B cell (primary cell): ENCODE measurements at regions not wholly inside any gene's neighbourhood (a gene's known extent, or its start where the extent isn't known, plus 50 kb on each side); places are given as distances from the start of the nearest gene placed in this dataset.

Experiments used
- ATAC-seq: fragments of 200-7000 bp; cut with Tn5 transposase; one replicate; pipeline ENCODE4 v1.10.0; 2021; ENCODE audit warnings: low read depth, mild to moderate bottlenecking, moderate number of reproducible peaks, moderate library complexity
- CTCF ChIA-PET: fragments of 350-600 bp; sonication (Branson Sonifier 250); formaldehyde crosslinking; loops from one replicate; lab custom pipeline; 2021; ENCODE audit warnings: antibody characterized with exemption, inconsistent platforms; lab: Charles Lee
- POLR2A ChIA-PET: fragments of 350-600 bp; sonication (Branson Sonifier 250); formaldehyde crosslinking; loops from one replicate; lab custom pipeline; 2021; ENCODE audit warnings: antibody characterized with exemption; lab: Charles Lee
- DNase-seq: peaks from one replicate; pipeline ENCODE4 v3.0.0; 2013
- H2AFZ ChIP-seq: 2 replicates; pipeline ENCODE4 v1.6.1; 2012; ENCODE audit warnings: mild to moderate bottlenecking, low read depth, low read length; ENCODE audit not compliant: insufficient read depth, poor library complexity, severe bottlenecking
- H3K27ac ChIP-seq, 2 donors: 1 replicate in 1 of 2; 2 replicates in 1 of 2; pipeline ENCODE4 v1.5.1; 2012 to 2013; ENCODE audit warnings: low read length in 2 of 2, mild to moderate bottlenecking in 2 of 2, moderate library complexity in 1 of 2
- H3K27me3 ChIP-seq, 4 experiments: fragments of 200-600 bp in 1 of 4; sonication (generic) in 1 of 4; replicated peaks in 1 of 4; 1 replicate in 2 of 4; 2 replicates in 2 of 4; pipeline versions ENCODE4 v1.6.1 to v1.7.0; 2013 to 2016; ENCODE audit warnings: low read length in 3 of 4, mild to moderate bottlenecking in 2 of 4, mixed read lengths in 1 of 4, moderate library complexity in 1 of 4; ENCODE audit not compliant: insufficient read depth in 4 of 4, control insufficient read depth in 3 of 4; ENCODE audit errors: control extremely low read depth in 1 of 4
- H3K36me3 ChIP-seq, 2 experiments: replicated peaks in 1 of 2; 1 replicate in 1 of 2; 2 replicates in 1 of 2; pipeline versions ENCODE4 v1.6.1 to v1.7.1; 2013; ENCODE audit warnings: low read length in 1 of 2; ENCODE audit not compliant: insufficient read depth in 2 of 2, control insufficient read depth in 1 of 2; ENCODE audit errors: control extremely low read depth in 1 of 2, extremely low read depth in 1 of 2
- H3K4me1 ChIP-seq, 2 donors: fragments of 200-600 bp in 1 of 2; sonication (generic) in 1 of 2; 1 replicate in 1 of 2; 2 replicates in 1 of 2; pipeline versions ENCODE4 v1.5.1 to v1.6.1; 2013 to 2017; ENCODE audit warnings: low read length in 2 of 2; ENCODE audit not compliant: control insufficient read depth in 2 of 2, insufficient read depth in 2 of 2
- H3K4me2 ChIP-seq: replicated peaks from 2 replicates; pipeline ENCODE3; 2012; ENCODE audit warnings: mild to moderate bottlenecking, low read depth, low read length; ENCODE audit not compliant: poor library complexity, severe bottlenecking
- H3K4me3 ChIP-seq, 5 experiments: fragments of 200-600 bp in 1 of 5; sonication (generic) in 1 of 5; 1 replicate in 3 of 5; 2 replicates in 2 of 5; pipeline versions ENCODE4 v1.5.1 to v1.7.0; 2011 to 2016; ENCODE audit warnings: low read length in 4 of 5, mild to moderate bottlenecking in 4 of 5, low read depth in 2 of 5, control low read depth in 1 of 5, moderate library complexity in 1 of 5; ENCODE audit not compliant: insufficient read depth in 1 of 5; ENCODE audit errors: control extremely low read depth in 1 of 5, extremely low read depth in 1 of 5
- H3K79me2 ChIP-seq: fragments of 200-600 bp; sonication (generic); one replicate; pipeline ENCODE4 v1.6.0; 2016; ENCODE audit warnings: low read length; ENCODE audit not compliant: control insufficient read depth, insufficient read depth
- H3K9ac ChIP-seq: fragments of 200-600 bp; sonication (generic); 2 replicates; pipeline ENCODE4 v1.6.1; 2017; ENCODE audit warnings: mild to moderate bottlenecking, low read length, moderate library complexity
- H3K9me3 ChIP-seq, 3 donors: one replicate each; pipeline versions ENCODE4 v1.6.1 to v1.7.1; 2013; ENCODE audit warnings: low read length in 2 of 3; ENCODE audit not compliant: control insufficient read depth in 2 of 3, insufficient read depth in 1 of 3; ENCODE audit errors: control extremely low read depth in 1 of 3
- H4K20me1 ChIP-seq: 2 replicates; pipeline ENCODE4 v1.6.0; 2012; ENCODE audit warnings: mild to moderate bottlenecking, low read length; ENCODE audit not compliant: insufficient read depth, control insufficient read depth, poor library complexity, severe bottlenecking
- H3K27ac Mint-ChIP-seq: one replicate; pipeline ENCODE4 v1.8.0; 2021; ENCODE audit warnings: mixed read lengths
- H3K27me3 Mint-ChIP-seq: one replicate; pipeline ENCODE4 v1.8.0; 2021; ENCODE audit warnings: mixed read lengths
- H3K4me1 Mint-ChIP-seq: one replicate; pipeline ENCODE4 v1.8.0; 2021; ENCODE audit warnings: mixed read lengths
- H3K4me3 Mint-ChIP-seq: one replicate; pipeline ENCODE4 v1.8.0; 2021; ENCODE audit warnings: mixed read lengths
- H3K9me3 Mint-ChIP-seq: one replicate; pipeline ENCODE4 v1.8.0; 2022; ENCODE audit warnings: mixed read lengths; ENCODE audit not compliant: insufficient read depth
- CTCF ChIP-seq: fragments of 200-600 bp; IDR thresholded peaks from one replicate; pipeline ENCODE4 v1.8.0; 2022; ENCODE audit warnings: antibody characterized with exemption, mild to moderate bottlenecking
- EZH2 ChIP-seq: IDR thresholded peaks from 2 replicates; pipeline ENCODE4 v1.6.1; 2012; ENCODE audit warnings: borderline replicate concordance, low read depth, mild to moderate bottlenecking, moderate library complexity, low read length; ENCODE audit not compliant: insufficient read depth, poor library complexity, severe bottlenecking
- WGBS: methylation state at CpG from one replicate; pipeline ENCODE4 v1.1.5; 2013; ENCODE audit warnings: missing lambda C conversion rate; ENCODE audit not compliant: insufficient coverage; 5-methylcytosine and 5-hydroxymethylcytosine counted together
- intact Hi-C: fragments of 100-400 bp; cut with micrococcal nuclease; formaldehyde crosslinking; loops from one replicate; pipeline ENCODE4 v1.10.0; 2022

- Histone ChIP-seq H3K79me2 (no peaks in the 10 kb centered on the region), H3K27ac (no peak overlapping the region), H3K9me3 (peaks cover 0 to 6% (median 0%) of the 10 kb centered on the region in 3 donors), H3K36me3 (no peaks in the 10 kb centered on the region), H3K4me3 (no peak overlapping the region), H3K4me1 (peaks cover 5 to 7% of the 10 kb centered on the region in 2 donors), H3K27me3 (peaks cover 0 to 17% (median 5%) of the 10 kb centered on the region in 4 experiments), H4K20me1 (no peaks in the 10 kb centered on the region), H3K9ac (no peak overlapping the region), H2AFZ (no peak overlapping the region), H3K4me2 (no peak overlapping the region)
- Mint-ChIP-seq H3K27me3 (peaks cover 36% of the 10 kb centered on the region), H3K9me3 (no peaks in the 10 kb centered on the region), H3K4me3 (no peak overlapping the region), H3K4me1 (peaks cover 4% of the 10 kb centered on the region), H3K27ac (no peak overlapping the region)
- CTCF ChIA-PET = no interaction called here
- 100% methylated on average over 2 of the region's 5 CpGs for WGBS
- TF ChIP-seq EZH2 (no peak), CTCF (no peak)
- no peak for DNase-seq
- POLR2A ChIA-PET = no interaction called here
- no peak for ATAC-seq
- intact Hi-C loops = no loop called here
These were observed 63.2 kb upstream of the TMEM17 start for GRCh38 chr2:62568983-62569837.

GRCh38 chr2:62568074-62568473, 62.1 kb upstream of the TMEM17 start:
- Mint-ChIP-seq H3K4me3 (no peak overlapping the region), H3K9me3 (no peaks in the 10 kb centered on the region), H3K27ac (no peak overlapping the region), H3K27me3 (peaks cover 32% of the 10 kb centered on the region), H3K4me1 (peaks cover 4% of the 10 kb centered on the region)
- peaks cover 0 to 17% (median 5%) of the 10 kb centered on the region in 4 experiments for H3K27me3 ChIP-seq
- no peak overlapping the region for H2AFZ ChIP-seq
- ATAC-seq = no peak
- no peak overlapping the region for H3K9ac ChIP-seq
- H3K4me3 ChIP-seq = no peak overlapping the region
- WGBS = no CpG with 5 or more reads among the region's 1 CpG
- no peak overlapping the region for H3K27ac ChIP-seq
- no peaks in the 10 kb centered on the region for H3K36me3 ChIP-seq
- no peak for DNase-seq
- TF ChIP-seq CTCF (no peak), EZH2 (no peak)
- intact Hi-C loops = no loop called here
- H3K79me2 ChIP-seq = no peaks in the 10 kb centered on the region
- peaks cover 5 to 7% of the 10 kb centered on the region in 2 donors for H3K4me1 ChIP-seq
- H3K4me2 ChIP-seq = no peak overlapping the region
- H4K20me1 ChIP-seq = no peaks in the 10 kb centered on the region
- ChIA-PET CTCF (no interaction called here), POLR2A (no interaction called here)
- H3K9me3 ChIP-seq = peaks cover 0 to 6% (median 0%) of the 10 kb centered on the region in 3 donors
